Right ventricle myocardium superior (tissue), 1 donor: ENCODE measurements at regions not wholly inside any gene's neighbourhood (a gene's known extent, or its start where the extent isn't known, plus 50 kb on each side); places are given as distances from the start of the nearest gene placed in this dataset.
A peak's percentile ranks its signal among the peaks of the same experiment; 100 is the strongest.

Experiments used
- ATAC-seq: fragments of 200-7000 bp; cut with Tn5 transposase; one replicate; pipeline ENCODE4 v1.9.1; 2020; ENCODE audit warnings: mild to moderate bottlenecking; ENCODE audit not compliant: poor library complexity
- DNase-seq: peaks from one replicate; pipeline ENCODE4 v3.0.0-alpha.2; 2020
- intact Hi-C: fragments of 100-400 bp; cut with DNase I; formaldehyde crosslinking; loops from one replicate; pipeline ENCODE4 v1.11.2; 2022
- donor health status: DM: no; HTN: yes; CAD: no; lungs with severe emphysema.

- DNase-seq (no peak), ATAC-seq (no peak)
- intact Hi-C loops = no loop called here
Observed at GRCh38 chr1:229067546-229067945, 203.4 kb upstream of the RAB4A start.

- intact Hi-C loops = no loop called here
- DNase-seq (no peak), ATAC-seq (peak; percentile 60)
Observed at GRCh38 chr1:229068270-229068987, 202.5 kb upstream of the RAB4A start.

GRCh38 chr1:229069176-229069575 is 201.7 kb upstream of the RAB4A start:
- ATAC-seq (no peak), DNase-seq (no peak)
- intact Hi-C loops = no loop called here

GRCh38 chr1:229070168-229070567 is 200.7 kb upstream of the RAB4A start:
- ATAC-seq = peak; percentile 90
- intact Hi-C loops = no loop called here
- peak; percentile 91 for DNase-seq

- intact Hi-C loops = no loop called here
- no peak for DNase-seq
- no peak for ATAC-seq
Observed at GRCh38 chr1:229073251-229073650, 197.7 kb upstream of the RAB4A start.

- ATAC-seq = no peak
- intact Hi-C loops = no loop called here
- no peak for DNase-seq
Observed at GRCh38 chr1:229075217-229075616, 195.7 kb upstream of the RAB4A start.

- ATAC-seq (no peak), DNase-seq (no peak)
- intact Hi-C loops = no loop called here
Observed at GRCh38 chr1:229075716-229076115, 195.2 kb upstream of the RAB4A start.

GRCh38 chr1:229076195-229076594 is 194.7 kb upstream of the RAB4A start:
- no peak for DNase-seq
- ATAC-seq = no peak
- intact Hi-C loops = no loop called here

GRCh38 chr1:229079016-229079595 is 191.8 kb upstream of the RAB4A start:
- DNase-seq (no peak), ATAC-seq (no peak)
- intact Hi-C loops = no loop called here

- ATAC-seq = no peak
- DNase-seq = no peak
- intact Hi-C loops = no loop called here
Observed at GRCh38 chr1:229080361-229080760, 190.6 kb upstream of the RAB4A start.

- ATAC-seq = no peak
- DNase-seq = no peak
- intact Hi-C loops = no loop called here
Observed at GRCh38 chr1:229085291-229085690, 185.6 kb upstream of the RAB4A start.

- no peak for ATAC-seq
- DNase-seq = no peak
- intact Hi-C loops = no loop called here
Observed at GRCh38 chr1:229086091-229086490, 184.8 kb upstream of the RAB4A start.

GRCh38 chr1:229086686-229087085 is 184.2 kb upstream of the RAB4A start:
- intact Hi-C loops = no loop called here
- ATAC-seq (no peak), DNase-seq (no peak)

- intact Hi-C loops = no loop called here
- ATAC-seq (no peak), DNase-seq (no peak)
Observed at GRCh38 chr1:229087339-229087738, 183.6 kb upstream of the RAB4A start.

GRCh38 chr1:229087906-229088305 is 183.0 kb upstream of the RAB4A start:
- DNase-seq (no peak), ATAC-seq (no peak)
- intact Hi-C loops = no loop called here

GRCh38 chr1:229088711-229089110 is 182.2 kb upstream of the RAB4A start:
- DNase-seq (no peak), ATAC-seq (no peak)
- intact Hi-C loops = no loop called here

GRCh38 chr1:229089586-229090208 is 181.2 kb upstream of the RAB4A start:
- ATAC-seq (no peak), DNase-seq (no peak)
- intact Hi-C loops = no loop called here

- intact Hi-C loops = no loop called here
- DNase-seq (no peak), ATAC-seq (no peak)
Observed at GRCh38 chr1:229091721-229092136, 179.2 kb upstream of the RAB4A start.

GRCh38 chr1:229092377-229093237 is 178.3 kb upstream of the RAB4A start:
- intact Hi-C loops = no loop called here
- ATAC-seq (no peak), DNase-seq (no peak)

GRCh38 chr1:229093238-229093540 is 177.7 kb upstream of the RAB4A start:
- intact Hi-C loops = no loop called here
- DNase-seq (no peak), ATAC-seq (no peak)
